Adrenal gland (tissue), 5 donors: ENCODE measurements at regions not wholly inside any gene's neighbourhood (a gene's known extent, or its start where the extent isn't known, plus 50 kb on each side); places are given as distances from the start of the nearest gene placed in this dataset.

Experiments used
- POLR2A ChIP-seq, 2 donors: fragments of 450-650 bp; IDR thresholded peaks; one replicate each; pipeline ENCODE4 v1.6.1; 2017; ENCODE audit warnings: antibody characterized with exemption in 2 of 2, mild to moderate bottlenecking in 2 of 2, moderate library complexity in 1 of 2
- TF ChIP-seq, protein P1 (sequence below), 6 experiments: fragments of 450-650 bp in 4 of 6; fragments of 200-600 bp in 2 of 6; sonication (generic) in 1 of 6; IDR thresholded peaks; 1 replicate in 5 of 6; 2 replicates in 1 of 6; pipeline versions ENCODE4 v1.5.1 to v1.8.0; 2016 to 2021; ENCODE audit warnings: antibody characterized with exemption in 6 of 6, mild to moderate bottlenecking in 2 of 6, moderate library complexity in 1 of 6
- donor health status: DM: no; HTN: no; CAD: no.

DNA sequence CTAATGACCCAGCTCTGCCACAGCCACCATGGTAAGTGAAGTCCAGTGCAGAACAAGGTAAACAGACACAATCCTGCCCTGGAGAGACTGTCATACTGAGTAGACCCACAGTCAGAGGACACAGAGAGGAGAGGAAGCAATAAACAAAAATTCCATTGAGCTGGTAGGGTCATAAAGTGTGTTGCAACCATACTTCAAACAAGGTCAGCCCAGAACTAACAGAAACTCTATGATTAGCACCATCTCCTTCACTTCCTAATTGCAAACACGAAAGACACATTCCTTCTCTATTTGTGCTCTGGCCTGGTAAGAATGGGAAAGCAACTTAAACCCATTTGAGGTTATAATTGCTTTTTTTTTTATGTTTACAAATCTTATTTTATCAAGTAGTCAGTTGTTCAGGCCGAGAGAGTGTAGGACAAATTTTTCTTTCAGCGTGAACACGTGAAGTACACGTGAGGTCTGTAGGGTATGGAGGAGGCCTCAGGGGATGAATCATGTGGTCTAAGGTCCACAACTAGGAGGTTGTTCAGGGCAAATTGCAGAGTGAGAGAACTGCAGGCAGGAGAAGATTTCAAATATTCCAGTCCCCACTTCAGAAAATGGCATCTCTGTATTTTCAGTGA lies 71.4 kb upstream of the GLS start:
- no peak for TF ChIP-seq POLR2A (IDR thresholded peaks at IDR 0.05)
- TF ChIP-seq, protein P1, sequence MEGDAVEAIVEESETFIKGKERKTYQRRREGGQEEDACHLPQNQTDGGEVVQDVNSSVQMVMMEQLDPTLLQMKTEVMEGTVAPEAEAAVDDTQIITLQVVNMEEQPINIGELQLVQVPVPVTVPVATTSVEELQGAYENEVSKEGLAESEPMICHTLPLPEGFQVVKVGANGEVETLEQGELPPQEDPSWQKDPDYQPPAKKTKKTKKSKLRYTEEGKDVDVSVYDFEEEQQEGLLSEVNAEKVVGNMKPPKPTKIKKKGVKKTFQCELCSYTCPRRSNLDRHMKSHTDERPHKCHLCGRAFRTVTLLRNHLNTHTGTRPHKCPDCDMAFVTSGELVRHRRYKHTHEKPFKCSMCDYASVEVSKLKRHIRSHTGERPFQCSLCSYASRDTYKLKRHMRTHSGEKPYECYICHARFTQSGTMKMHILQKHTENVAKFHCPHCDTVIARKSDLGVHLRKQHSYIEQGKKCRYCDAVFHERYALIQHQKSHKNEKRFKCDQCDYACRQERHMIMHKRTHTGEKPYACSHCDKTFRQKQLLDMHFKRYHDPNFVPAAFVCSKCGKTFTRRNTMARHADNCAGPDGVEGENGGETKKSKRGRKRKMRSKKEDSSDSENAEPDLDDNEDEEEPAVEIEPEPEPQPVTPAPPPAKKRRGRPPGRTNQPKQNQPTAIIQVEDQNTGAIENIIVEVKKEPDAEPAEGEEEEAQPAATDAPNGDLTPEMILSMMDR (IDR thresholded peaks at IDR 0.05), result no peak
